GM12878 (cell line): ENCODE measurements at regions not wholly inside any gene's neighbourhood (a gene's known extent, or its start where the extent isn't known, plus 50 kb on each side); places are given as distances from the start of the nearest gene placed in this dataset.

Experiments used
- ATAC-seq: fragments of 200-7000 bp; cut with Tn5 transposase; 3 replicates; pipeline ENCODE4 v1.9.1; 2020; ENCODE audit warnings: mild to moderate bottlenecking, moderate library complexity
- BruUV-seq: library from RNA; stranded (reverse); fragments of 400-500 nt; replicated peaks from 2 replicates; lab custom pipeline; 2021; lab: Mats Ljungman, UMichigan
- CTCF ChIA-PET: fragments of 300-600 bp; sonication (Branson Sonifier 250); formaldehyde crosslinking; extraction: SDS; loops from one replicate; lab custom pipeline; 2021; ENCODE audit warnings: inconsistent platforms; lab: Yijun Ruan, JAX
- POLR2A ChIA-PET: fragments of 350-600 bp; formaldehyde crosslinking; extraction: SDS; loops from one replicate; lab custom pipeline; 2021; ENCODE audit warnings: inconsistent platforms; lab: Charles Lee
- RAD21 ChIA-PET: fragments of 300-600 bp; sonication (Branson Sonifier 250); formaldehyde crosslinking; loops from one replicate; lab custom pipeline; 2023; ENCODE audit warnings: antibody characterized with exemption; ENCODE audit not compliant: unreplicated experiment; lab: Charles Lee
- SMC1A ChIA-PET: fragments of 300-600 bp; sonication (Branson Sonifier 250); formaldehyde crosslinking; loops from one replicate; lab custom pipeline; 2023; ENCODE audit not compliant: unreplicated experiment, uncharacterized antibody; lab: Charles Lee
- DNase-seq: peaks from one replicate; pipeline ENCODE4 v3.0.0-alpha.2; 2011; ENCODE audit warnings: low read depth, low spot score
- FAIRE-seq: peaks from 3 replicates; lab custom pipeline; 2011; peaks lifted over from hg19 to GRCh38; lab: Jason Lieb, UNC
- H2AFZ ChIP-seq: 2 replicates; pipeline ENCODE4 v1.6.0; 2011; ENCODE audit warnings: low read depth, low read length, control low read depth; ENCODE audit not compliant: control insufficient read depth
- H3K27ac ChIP-seq: 2 replicates; pipeline ENCODE4 v1.5.1; 2011; ENCODE audit warnings: control low read depth; ENCODE audit not compliant: control insufficient read depth, insufficient read depth
- H3K27me3 ChIP-seq, 2 experiments: replicated peaks in 1 of 2; 2 replicates each; pipeline versions ENCODE4 v1.6.0 to v1.6.1; 2011; ENCODE audit warnings: low read length in 1 of 2; ENCODE audit not compliant: control insufficient read depth in 2 of 2, insufficient read depth in 2 of 2
- H3K36me3 ChIP-seq, 2 experiments: 2 replicates each; pipeline ENCODE4 v1.5.1; 2011; ENCODE audit warnings: low read length in 1 of 2; ENCODE audit not compliant: control insufficient read depth in 2 of 2, insufficient read depth in 2 of 2
- H3K4me1 ChIP-seq: 2 replicates; pipeline ENCODE4 v1.6.1; 2011; ENCODE audit warnings: mild to moderate bottlenecking, low read length, moderate library complexity, mixed read lengths; ENCODE audit not compliant: control insufficient read depth, insufficient read depth
- H3K4me2 ChIP-seq: 2 replicates; pipeline ENCODE4 v1.6.0; 2011; ENCODE audit warnings: control low read depth; ENCODE audit not compliant: control insufficient read depth, insufficient read depth
- H3K4me3 ChIP-seq: fragments of 200-600 bp; sonication (generic); 2 replicates; pipeline ENCODE4 v1.5.1; 2016
- H3K79me2 ChIP-seq: 2 replicates; pipeline ENCODE4 v1.6.0; 2011; ENCODE audit warnings: low read length; ENCODE audit not compliant: control insufficient read depth, insufficient read depth
- H3K9ac ChIP-seq: 2 replicates; pipeline ENCODE4 v1.8.0; 2011; ENCODE audit warnings: low read length, control low read depth, mixed read lengths; ENCODE audit not compliant: control insufficient read depth, insufficient read depth
- H3K9me3 ChIP-seq: replicated peaks from 3 replicates; pipeline ENCODE4 v1.5.1; 2011; ENCODE audit warnings: mild to moderate bottlenecking, low read length; ENCODE audit not compliant: control insufficient read depth, insufficient read depth
- H4K20me1 ChIP-seq: 2 replicates; pipeline ENCODE4 v1.6.0; 2011; ENCODE audit not compliant: control insufficient read depth, insufficient read depth
- BHLHE40 ChIP-seq, 2 experiments: fragments of 450-650 bp in 1 of 2; IDR thresholded peaks; 2 replicates each; pipeline ENCODE4 v1.6.1; 2011 to 2017; ENCODE audit warnings: low read depth in 2 of 2, borderline replicate concordance in 1 of 2, improper control_type of control experiment in 1 of 2, low read length in 1 of 2, mild to moderate bottlenecking in 1 of 2
- BRCA1 ChIP-seq: IDR thresholded peaks from 2 replicates; pipeline ENCODE4 v1.6.1; 2011; ENCODE audit warnings: low read depth, low read length, improper control_type of control experiment
- CREM ChIP-seq: IDR thresholded peaks from 2 replicates; pipeline ENCODE4 v1.6.1; 2014; ENCODE audit warnings: antibody characterized with exemption, low read depth
- E2F8 ChIP-seq: fragments of 450-650 bp; IDR thresholded peaks from 2 replicates; pipeline ENCODE4 v1.6.1; 2018; ENCODE audit warnings: mild to moderate bottlenecking, low read depth, moderate library complexity; ENCODE audit not compliant: partially characterized antibody
- FOXK2 ChIP-seq: fragments of 450-650 bp; IDR thresholded peaks from 2 replicates; pipeline ENCODE4 v1.6.1; 2017; ENCODE audit warnings: mild to moderate bottlenecking, moderate library complexity
- GATAD2B ChIP-seq: fragments of 450-650 bp; conservative IDR thresholded peaks from 2 replicates; pipeline ENCODE4 v1.6.1; 2017; ENCODE audit warnings: low read depth, mild to moderate bottlenecking, moderate library complexity
- HSF1 ChIP-seq: fragments of 150-350 bp; IDR thresholded peaks from 2 replicates; pipeline ENCODE4 v1.6.1; 2014; ENCODE audit warnings: mild to moderate bottlenecking, low read depth, low read length
- IRF5 ChIP-seq: fragments of 450-650 bp; IDR thresholded peaks from 2 replicates; pipeline ENCODE4 v1.6.1; 2017; ENCODE audit warnings: borderline replicate concordance
- KAT2A ChIP-seq: conservative IDR thresholded peaks from 2 replicates; pipeline ENCODE4 v1.6.1; 2011; ENCODE audit warnings: low read depth, low read length; ENCODE audit not compliant: control insufficient read depth
- MEF2A ChIP-seq: IDR thresholded peaks from 2 replicates; pipeline ENCODE4 v1.6.1; 2011; ENCODE audit warnings: low read depth, mild to moderate bottlenecking, low read length, moderate library complexity; ENCODE audit not compliant: insufficient read depth
- POLR2AphosphoS2 ChIP-seq: IDR thresholded peaks from 2 replicates; pipeline ENCODE4 v1.6.1; 2011; ENCODE audit warnings: low read depth, mild to moderate bottlenecking, low read length, improper control_type of control experiment, moderate library complexity
- RB1 ChIP-seq: fragments of 450-650 bp; formaldehyde crosslinking; IDR thresholded peaks from 2 replicates; pipeline ENCODE4 v1.6.1; 2017; ENCODE audit warnings: mild to moderate bottlenecking, borderline replicate concordance
- RFX5 ChIP-seq: IDR thresholded peaks from 2 replicates; pipeline ENCODE4 v1.6.1; 2011; ENCODE audit warnings: low read depth, low read length, improper control_type of control experiment
- SP1 ChIP-seq: IDR thresholded peaks from one replicate; pipeline ENCODE4 v1.6.1; 2011; ENCODE audit warnings: low read depth, low read length
- WGBS: methylation state at CpG from one replicate; pipeline ENCODE4 v1.1.6; 2016; ENCODE audit warnings: low lambda C conversion rate; ENCODE audit not compliant: insufficient replicate concordance, insufficient coverage; ENCODE audit errors: missing lambda C conversion rate; 5-methylcytosine and 5-hydroxymethylcytosine counted together
- in situ Hi-C: fragments of 300-500 bp; cut with MboI; formaldehyde crosslinking; loops from 9 replicates; pipeline ENCODE4 v1.14.3; 2018; ENCODE audit warnings: mixed read lengths
- intact Hi-C: fragments of 100-400 bp; cut with micrococcal nuclease; formaldehyde crosslinking; loops from one replicate; pipeline ENCODE4 v1.14.2; 2022; ENCODE audit not compliant: unreplicated experiment

- Histone ChIP-seq H3K79me2 (no peaks in the 10 kb centered on the region), H3K9me3 (no peaks in the 10 kb centered on the region; the same call in 2 of the 3 replicates), H3K9ac (no peak overlapping the region), H3K36me3 (no peaks in the 10 kb centered on the region), H4K20me1 (no peaks in the 10 kb centered on the region), H3K4me2 (no peak overlapping the region), H2AFZ (no peak overlapping the region), H3K4me1 (no peaks in the 10 kb centered on the region), H3K27ac (no peak overlapping the region), H3K4me3 (no peak overlapping the region), H3K27me3 (no peaks in the 10 kb centered on the region)
- ChIA-PET SMC1A (interaction anchor here (1.5 to 2.4 kb wide), 2 partner anchors 9 to 144 kb away, joined by 6 to 8 read pairs; no protein-coding TSS in a partner anchor), POLR2A (no interaction called here), RAD21 (interaction anchor here (0.8 kb wide), 1 partner anchor 187 kb away, joined by 3 read pairs; no protein-coding TSS in a partner anchor), CTCF (interaction anchor here (1.6 kb wide), 1 partner anchor 9 kb away, joined by 7 read pairs; no protein-coding TSS in a partner anchor)
- FAIRE-seq (no peak), DNase-seq (no peak), ATAC-seq (peak; percentile 44)
- intact Hi-C loops (no loop called here), in situ Hi-C loops (no loop called here)
- BruUV-seq = no TSS peak
- WGBS = 0% methylated on average over 2 of the region's 2 CpGs
- TF ChIP-seq SP1 (no peak), FOXK2 (no peak), BHLHE40 (IDR thresholded peaks at IDR 0.05; ENCODE audit: borderline replicate concordance in 1 of 2, low read depth in 2 of 2, low read length in 1 of 2) (no peak), BRCA1 (no peak), POLR2AphosphoS2 (no peak), RFX5 (no peak), IRF5 (no peak), GATAD2B (no peak), KAT2A (no peak), RB1 (no peak), CREM (no peak), HSF1 (no peak), MEF2A (no peak), E2F8 (no peak)
Observed at GRCh38 chr7:94231305-94231704, 163.4 kb upstream of the COL1A2 start.
